ENCODE measurements at regions not wholly inside any gene's neighbourhood (a gene's known extent, or its start where the extent isn't known, plus 50 kb on each side); places are given as distances from the start of the nearest gene placed in this dataset.

DNA sequence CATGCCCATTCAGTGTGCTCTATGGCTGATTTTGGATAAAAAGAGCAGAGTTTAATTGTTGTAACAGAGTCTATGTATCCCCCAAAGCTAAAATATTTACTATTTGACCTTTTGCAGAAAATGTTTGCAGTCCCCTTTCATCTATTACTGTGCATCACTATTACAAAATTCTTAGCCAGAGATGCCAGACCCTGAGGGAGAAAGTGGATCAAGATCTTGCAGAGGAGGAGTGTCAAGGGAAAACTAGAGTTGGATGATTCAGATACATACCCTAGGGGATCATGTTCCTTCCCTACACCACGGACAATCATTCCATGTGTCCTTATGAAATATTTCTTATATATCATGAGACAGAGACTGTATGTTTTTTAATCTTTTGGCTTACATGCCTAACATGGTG lies 68.6 kb upstream of the TPRG1 start:
- Mint-ChIP-seq H3K9me3 (no peaks in the 10 kb centered on the region), H3K36me3 (ENCODE audit: low read depth) (no peaks in the 10 kb centered on the region), H3K27me3 (no peaks in the 10 kb centered on the region), H3K4me3 (no peak overlapping the region), H3K27ac (no peak overlapping the region), H3K4me1 (ENCODE audit: low read depth) (no peaks in the 10 kb centered on the region)

DNA sequence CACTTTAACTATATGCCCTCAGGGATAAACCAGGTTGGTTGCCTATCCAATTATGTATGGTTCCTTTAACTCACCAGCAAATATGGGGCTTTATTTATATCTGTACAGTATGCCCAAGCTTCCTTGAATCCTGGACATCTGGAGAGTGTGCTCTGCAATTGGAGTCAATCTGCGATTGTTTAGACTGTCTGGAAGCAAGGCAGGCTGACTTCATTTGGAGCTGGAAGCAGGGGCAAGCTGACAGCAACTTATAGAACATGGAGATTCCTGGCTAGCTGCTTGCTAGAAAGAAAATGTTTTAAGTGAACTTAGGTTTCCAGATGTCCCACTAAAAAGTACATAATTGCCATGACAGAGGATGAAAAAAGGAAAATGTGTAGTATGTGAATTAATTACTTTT lies 63.7 kb upstream of the TPRG1 start:
- no peaks in the 10 kb centered on the region for H3K9me3 Mint-ChIP-seq
- H3K27me3 Mint-ChIP-seq = peaks cover 9% of the 10 kb centered on the region
- no peaks in the 10 kb centered on the region for H3K4me1 Mint-ChIP-seq (ENCODE audit: low read depth)
- H3K27ac Mint-ChIP-seq = no peak overlapping the region
- H3K36me3 Mint-ChIP-seq (ENCODE audit: low read depth) = no peaks in the 10 kb centered on the region
- no peak overlapping the region for H3K4me3 Mint-ChIP-seq

DNA sequence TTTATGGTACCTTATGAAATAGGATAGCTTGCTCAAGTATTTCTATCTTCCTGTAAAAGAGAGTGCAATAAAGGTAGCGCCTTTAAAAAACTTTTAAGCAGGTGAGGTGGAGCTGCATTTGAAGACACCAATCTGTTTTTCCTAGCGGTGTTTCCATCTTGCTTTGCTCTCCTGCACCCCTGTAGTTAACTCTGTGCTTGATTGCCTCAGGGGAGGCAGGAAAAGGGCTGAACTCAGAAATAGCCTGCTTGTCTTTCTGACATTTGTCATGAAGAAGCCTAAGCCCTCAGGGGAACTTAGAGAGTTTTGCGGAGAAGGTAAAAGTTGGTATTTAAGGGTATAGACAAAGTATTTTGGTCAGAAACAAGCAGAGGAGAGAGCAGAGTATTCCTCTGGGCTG lies 63.0 kb upstream of the TPRG1 start:
- H3K4me1 Mint-ChIP-seq (ENCODE audit: low read depth) = no peaks in the 10 kb centered on the region
- H3K36me3 Mint-ChIP-seq (ENCODE audit: low read depth) = no peaks in the 10 kb centered on the region
- H3K27me3 Mint-ChIP-seq = peaks cover 9% of the 10 kb centered on the region
- no peaks in the 10 kb centered on the region for H3K9me3 Mint-ChIP-seq
- no peak overlapping the region for H3K27ac Mint-ChIP-seq
- H3K4me3 Mint-ChIP-seq = no peak overlapping the region

DNA sequence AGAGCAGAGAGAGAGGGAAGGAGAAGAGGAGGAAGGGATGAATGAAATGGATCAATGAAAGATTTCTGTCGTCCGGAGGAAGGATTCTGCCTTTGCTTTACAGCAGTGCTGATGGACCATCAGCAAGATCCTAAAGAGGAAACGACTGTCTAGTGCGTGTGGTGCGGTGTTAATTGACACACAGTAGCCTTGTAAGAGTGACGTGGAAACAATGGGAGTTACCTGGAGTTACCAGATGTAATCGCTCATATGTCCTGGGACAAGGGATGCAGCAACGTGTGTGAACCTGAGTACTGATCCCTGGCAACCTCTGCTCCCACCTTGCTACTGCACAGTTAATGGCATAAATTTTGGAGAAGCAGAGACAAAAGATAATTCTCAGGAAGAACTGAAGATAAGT lies 62.6 kb upstream of the TPRG1 start:
- no peaks in the 10 kb centered on the region for H3K4me1 Mint-ChIP-seq (ENCODE audit: low read depth)
- no peaks in the 10 kb centered on the region for H3K36me3 Mint-ChIP-seq (ENCODE audit: low read depth)
- H3K27me3 Mint-ChIP-seq = peaks cover 9% of the 10 kb centered on the region
- no peaks in the 10 kb centered on the region for H3K9me3 Mint-ChIP-seq
- no peak overlapping the region for H3K4me3 Mint-ChIP-seq
- H3K27ac Mint-ChIP-seq = no peak overlapping the region

- H3K4me3 Mint-ChIP-seq = no peak overlapping the region
- peaks cover 20% of the 10 kb centered on the region for H3K9me3 Mint-ChIP-seq
- peaks cover 6% of the 10 kb centered on the region for H3K27me3 Mint-ChIP-seq
- H3K27ac Mint-ChIP-seq = no peak overlapping the region
- H3K36me3 Mint-ChIP-seq (ENCODE audit: low read depth) = peaks cover 7% of the 10 kb centered on the region
- peaks cover 11% of the 10 kb centered on the region for H3K4me1 Mint-ChIP-seq (ENCODE audit: low read depth)
Measured at GRCh38 chr3:189117087-189117486, 54.7 kb upstream of the TPRG1 start.

DNA sequence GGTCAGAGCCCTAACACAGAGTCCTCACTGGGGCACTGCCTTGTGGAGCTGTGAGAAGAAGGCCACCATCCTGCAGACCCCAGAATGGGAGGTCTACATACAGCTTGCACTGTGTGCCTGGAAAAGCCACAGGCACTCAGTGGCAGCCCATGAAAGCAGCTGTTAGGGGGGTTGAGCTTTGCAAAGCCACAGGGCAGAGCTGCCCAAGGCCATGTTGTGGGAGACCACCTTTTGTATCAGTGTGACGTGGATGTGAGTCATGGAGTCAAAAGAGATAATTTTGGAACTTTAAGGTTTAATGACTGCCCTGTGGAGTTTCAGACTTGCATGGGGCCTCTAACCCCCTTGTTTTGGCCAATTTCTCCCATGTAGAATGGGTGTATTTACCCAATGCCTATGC lies 52.9 kb upstream of the TPRG1 start:
- Mint-ChIP-seq H3K36me3 (ENCODE audit: low read depth) (peaks cover 7% of the 10 kb centered on the region), H3K27me3 (peaks cover 3% of the 10 kb centered on the region), H3K4me1 (ENCODE audit: low read depth) (peaks cover 11% of the 10 kb centered on the region), H3K4me3 (no peak overlapping the region), H3K27ac (no peak overlapping the region), H3K9me3 (peaks cover 20% of the 10 kb centered on the region)

GRCh38 chr3:189119950-189120349 lies 51.8 kb upstream of the TPRG1 start:
- H3K36me3 Mint-ChIP-seq (ENCODE audit: low read depth) = peaks cover 7% of the 10 kb centered on the region
- H3K4me3 Mint-ChIP-seq = no peak overlapping the region
- peaks cover 11% of the 10 kb centered on the region for H3K4me1 Mint-ChIP-seq (ENCODE audit: low read depth)
- H3K27ac Mint-ChIP-seq = no peak overlapping the region
- H3K9me3 Mint-ChIP-seq = peaks cover 20% of the 10 kb centered on the region
- peaks cover 3% of the 10 kb centered on the region for H3K27me3 Mint-ChIP-seq

DNA sequence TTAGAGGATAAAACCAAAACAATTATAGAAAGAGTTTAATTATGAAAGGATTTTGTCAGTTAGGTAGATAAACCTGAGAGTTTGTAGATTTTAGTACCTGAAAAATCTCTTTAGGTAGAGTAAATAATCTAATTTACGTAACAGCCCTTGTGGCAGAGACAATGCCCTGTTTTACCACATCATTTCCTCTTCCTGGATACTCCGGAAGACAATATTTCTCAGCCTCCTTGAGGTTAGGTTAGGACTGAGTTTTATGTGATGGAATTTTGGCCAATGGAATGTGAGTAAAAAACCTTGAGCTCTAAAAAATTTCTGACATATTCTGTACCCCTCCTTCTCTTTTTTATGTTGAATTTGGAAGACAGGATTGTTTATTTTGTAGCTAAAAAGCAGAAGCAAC lies 50.7 kb upstream of the TPRG1 start:
- peaks cover 15% of the 10 kb centered on the region for H3K4me1 Mint-ChIP-seq (ENCODE audit: low read depth)
- H3K9me3 Mint-ChIP-seq = peaks cover 20% of the 10 kb centered on the region
- no peak overlapping the region for H3K27ac Mint-ChIP-seq
- peaks cover 3% of the 10 kb centered on the region for H3K27me3 Mint-ChIP-seq
- H3K4me3 Mint-ChIP-seq = peak overlapping the region; percentile 50
- H3K36me3 Mint-ChIP-seq (ENCODE audit: low read depth) = peaks cover 7% of the 10 kb centered on the region
